ENCODE measurements at regions not wholly inside any gene's neighbourhood (a gene's known extent, or its start where the extent isn't known, plus 50 kb on each side); places are given as distances from the start of the nearest gene placed in this dataset.

GRCh38 chr2:173614265-173614930 lies 259.7 kb downstream of the CDCA7 start:
- Histone ChIP-seq H2BK12ac (ENCODE audit: low read depth, low read length) (no peak overlapping the region), H2AFZ (ENCODE audit: low read length) (no peak overlapping the region), H3K4ac (replicated peaks; ENCODE audit: insufficient read length, low read depth, low read length) (no peak overlapping the region), H4K91ac (replicated peaks; ENCODE audit: insufficient read length, low read length) (no peak overlapping the region), H3K79me1 (ENCODE audit: low read depth, low read length) (no peaks in the 10 kb centered on the region), H4K8ac (ENCODE audit: extremely low read depth, insufficient read depth, low read length) (no peak overlapping the region), H2BK5ac (ENCODE audit: low read depth, low read length) (no peak overlapping the region), H2BK120ac (replicated peaks; ENCODE audit: low read depth, low read length) (no peak overlapping the region), H3K4me3 (ENCODE audit: extremely low read depth in 1 of 4, insufficient read depth in 2 of 4, low read depth in 3 of 4, low read length in 4 of 4) (no peak overlapping the region), H3K4me1 (replicated peaks in 1 of 4; ENCODE audit: control insufficient read depth in 3 of 4, insufficient read depth in 4 of 4, low read length in 3 of 4) (no peaks in the 10 kb centered on the region), H3K4me2 (ENCODE audit: insufficient read depth in 1 of 2, low read depth in 2 of 2, low read length in 2 of 2) (no peak overlapping the region), H2BK15ac (ENCODE audit: low read length) (no peak overlapping the region), H4K5ac (ENCODE audit: insufficient read length, low read depth, low read length) (no peak overlapping the region), H3K36me3 (ENCODE audit: control insufficient read depth in 2 of 4, insufficient read depth in 4 of 4, low read length in 3 of 4) (no peaks in the 10 kb centered on the region; a peak in 1 of 8 replicates), H3K18ac (ENCODE audit: extremely low read depth, low read length) (no peak overlapping the region), H3K9me3 (ENCODE audit: insufficient read depth in 2 of 2, low read depth in 1 of 2, low read length in 1 of 2) (no peaks in the 10 kb centered on the region), H3K27me3 (replicated peaks in 1 of 4; ENCODE audit: control insufficient read depth in 3 of 4, extremely low read depth in 1 of 4, insufficient read depth in 3 of 4, low read length in 3 of 4) (no peaks in the 10 kb centered on the region), H3K23ac (ENCODE audit: insufficient read length) (no peak overlapping the region), H3K27ac (ENCODE audit: low read depth, low read length) (no peak overlapping the region), H3K9ac (replicated peaks in 1 of 4; ENCODE audit: extremely low read depth in 1 of 4, low read depth in 3 of 4, low read length in 3 of 4) (no peak overlapping the region), H3K79me2 (ENCODE audit: control insufficient read depth in 1 of 2, insufficient read depth in 2 of 2, low read length in 2 of 2) (no peaks in the 10 kb centered on the region), H4K20me1 (replicated peaks in 1 of 2; ENCODE audit: control insufficient read depth in 1 of 2, insufficient read depth in 2 of 2, low read length in 2 of 2) (no peaks in the 10 kb centered on the region), H2BK20ac (ENCODE audit: low read length) (no peak overlapping the region), H3K23me2 (ENCODE audit: low read depth, low read length) (no peaks in the 10 kb centered on the region; the same call in 1 of the 2 replicates), H2AK5ac (ENCODE audit: low read depth, low read length) (no peak overlapping the region), H3K14ac (ENCODE audit: insufficient read length) (no peak overlapping the region), H3K56ac (replicated peaks; ENCODE audit: insufficient read length, low read depth, low read length) (no peak overlapping the region)
- POLR2A ChIA-PET (ENCODE audit: partially characterized antibody), result interaction anchor here (1.2 kb wide), 1 partner anchor 10 kb away, joined by 3 read pairs; no protein-coding TSS in a partner anchor
- DNase-seq (ENCODE audit: low read depth in 1 of 2, low spot score in 2 of 2) (no peak), FAIRE-seq (no peak)
- CTCF ChIA-PET (ENCODE audit: partially characterized antibody), result no interaction called here
- TF ChIP-seq CEBPB (IDR thresholded peaks at IDR 0.05; ENCODE audit: low read depth, low read length) (no peak), JUND (IDR thresholded peaks at IDR 0.05; ENCODE audit: low read length) (no peak), BACH1 (IDR thresholded peaks at IDR 0.05; ENCODE audit: low read length) (no peak), SP1 (IDR thresholded peaks at IDR 0.05; ENCODE audit: low read depth, low read length) (no peak)
- 82% methylated on average over 5 of the region's 5 CpGs; no CpG with 5 or more reads in 1 of the 2 experiments for WGBS, 2 experiments (ENCODE audit: extremely low coverage in 1 of 2, insufficient coverage in 1 of 2, insufficient read length in 1 of 2, insufficient replicate concordance in 2 of 2, low coverage in 1 of 2, low lambda C conversion rate in 2 of 2, missing lambda C conversion rate in 1 of 2)
